HG03469 (cell line): ENCODE measurements at regions not wholly inside any gene's neighbourhood (a gene's known extent, or its start where the extent isn't known, plus 50 kb on each side); places are given as distances from the start of the nearest gene placed in this dataset.
"Not testable (repeated sequence)": the region's sequence is repeated elsewhere in the genome, so short reads cannot be mapped to it uniquely, and the experiment has no call there.

Experiments
- ATAC-seq: cut with Tn5 transposase; IDR thresholded peaks from one replicate; pipeline ENCODE4 v1.9.1; 2021; ENCODE audit warnings: mild to moderate bottlenecking, moderate library complexity, moderate number of reproducible peaks; ENCODE audit not compliant: unreplicated experiment

GRCh38 chr2:82234283-82234874 lies 1929.8 kb upstream of the LRRTM1 start:
- no peak for ATAC-seq

- ATAC-seq = no peak
Measured at GRCh38 chr2:82233806-82234205, 1929.3 kb upstream of the LRRTM1 start.

GRCh38 chr2:82230406-82230805 lies 1925.9 kb upstream of the LRRTM1 start:
- no peak for ATAC-seq

GRCh38 chr2:82226441-82226840 lies 1921.9 kb upstream of the LRRTM1 start:
- no peak for ATAC-seq

- ATAC-seq = no peak
Measured at GRCh38 chr2:82224301-82224940, 1919.9 kb upstream of the LRRTM1 start.

- no peak for ATAC-seq
Measured at GRCh38 chr2:82215212-82215611, 1910.7 kb upstream of the LRRTM1 start.

GRCh38 chr2:82199493-82199852 lies 1894.9 kb upstream of the LRRTM1 start:
- ATAC-seq = no peak

GRCh38 chr2:82198809-82199492 lies 1894.4 kb upstream of the LRRTM1 start:
- ATAC-seq = no peak

GRCh38 chr2:82182270-82182669 lies 1877.7 kb upstream of the LRRTM1 start:
- no peak for ATAC-seq

GRCh38 chr2:82175210-82175609 lies 1870.7 kb upstream of the LRRTM1 start:
- ATAC-seq = not testable (repeated sequence)

- ATAC-seq = no peak
Measured at GRCh38 chr2:82172483-82172882, 1867.9 kb upstream of the LRRTM1 start.

GRCh38 chr2:82169379-82169778 lies 1864.8 kb upstream of the LRRTM1 start:
- no peak for ATAC-seq

- no peak for ATAC-seq
Measured at GRCh38 chr2:82165377-82165776, 1860.8 kb upstream of the LRRTM1 start.

GRCh38 chr2:82158150-82158549 lies 1853.6 kb upstream of the LRRTM1 start:
- ATAC-seq = no peak

GRCh38 chr2:82155469-82155868 lies 1850.9 kb upstream of the LRRTM1 start:
- ATAC-seq = no peak

GRCh38 chr2:82143343-82143742 lies 1838.8 kb upstream of the LRRTM1 start:
- ATAC-seq = no peak

- ATAC-seq = no peak
Measured at GRCh38 chr2:82139979-82140611, 1835.5 kb upstream of the LRRTM1 start.

GRCh38 chr2:82137441-82137840 lies 1832.9 kb upstream of the LRRTM1 start:
- no peak for ATAC-seq

GRCh38 chr2:82128051-82128450 lies 1823.5 kb upstream of the LRRTM1 start:
- no peak for ATAC-seq

- ATAC-seq = no peak
Measured at GRCh38 chr2:82124629-82125028, 1820.1 kb upstream of the LRRTM1 start.

GRCh38 chr2:82120654-82121053 lies 1816.1 kb upstream of the LRRTM1 start:
- no peak for ATAC-seq

- ATAC-seq = no peak
Measured at GRCh38 chr2:82120115-82120514, 1815.6 kb upstream of the LRRTM1 start.
